ENCODE measurements at regions not wholly inside any gene's neighbourhood (a gene's known extent, or its start where the extent isn't known, plus 50 kb on each side); places are given as distances from the start of the nearest gene placed in this dataset.

GRCh38 chr6:76347539-76347938 lies 275.1 kb upstream of the IMPG1 start:
- no peaks in the 10 kb centered on the region for H3K36me3 ChIP-seq (ENCODE audit: control insufficient read depth, insufficient read depth, low read length)
- ChIA-PET CTCF (no interaction called here), POLR2A (no interaction called here)
- BruUV-seq (replicated peaks) = no TSS peak
- no peak overlapping the region for H3K4me3 ChIP-seq (ENCODE audit: low read depth in 2 of 2, low read length in 2 of 2)
- H3K27me3 ChIP-seq (ENCODE audit: control insufficient read depth, insufficient read depth, low read length) = no peaks in the 10 kb centered on the region
- in situ Hi-C loops (cut with HindIII; ENCODE audit: low pct_unique_long_range_greater_than_20kb, low sequenced_read_pairs) = no loop called here
- ATAC-seq (no peak), DNase-seq (ENCODE audit: low read depth, low spot score) (no peak)
- intact Hi-C loops (cut with micrococcal nuclease; ENCODE audit: unreplicated experiment) = no loop called here
- no peak overlapping the region for H3K27ac ChIP-seq (ENCODE audit: low read length)
- H3K4me1 ChIP-seq (ENCODE audit: control insufficient read depth, insufficient read depth, low read length) = no peaks in the 10 kb centered on the region
- no peaks in the 10 kb centered on the region for H3K9me3 ChIP-seq (ENCODE audit: control insufficient read depth, insufficient read depth, low read depth, low read length)
- TF ChIP-seq TCF7L2 (IDR thresholded peaks at IDR 0.05; ENCODE audit: low read depth, low read length) (no peak), REST (IDR thresholded peaks at IDR 0.05; ENCODE audit: insufficient read depth in 1 of 2, low read depth in 2 of 2, low read length in 1 of 2) (peak; percentile 21 to 51; a peak in 1 of 4 replicates)

- H3K36me3 ChIP-seq (ENCODE audit: control insufficient read depth, insufficient read depth, low read length) = no peaks in the 10 kb centered on the region
- H3K4me1 ChIP-seq (ENCODE audit: control insufficient read depth, insufficient read depth, low read length) = no peaks in the 10 kb centered on the region
- CTCF ChIA-PET = no interaction called here
- H3K9me3 ChIP-seq (ENCODE audit: control insufficient read depth, insufficient read depth, low read depth, low read length) = no peaks in the 10 kb centered on the region
- no TSS peak for BruUV-seq (replicated peaks)
- H3K4me3 ChIP-seq (ENCODE audit: low read depth in 2 of 2, low read length in 2 of 2) = no peak overlapping the region
- in situ Hi-C loops (cut with HindIII; ENCODE audit: low pct_unique_long_range_greater_than_20kb, low sequenced_read_pairs) (no loop called here), intact Hi-C loops (cut with micrococcal nuclease; ENCODE audit: unreplicated experiment) (no loop called here)
- POLR2A ChIA-PET = no interaction called here
- ATAC-seq (no peak), DNase-seq (ENCODE audit: low read depth, low spot score) (no peak)
- no peak for TF ChIP-seq CTCF (IDR thresholded peaks at IDR 0.05)
- no peak for TF ChIP-seq SIN3A (IDR thresholded peaks at IDR 0.05; ENCODE audit: borderline replicate concordance, insufficient read depth, low read depth, low read length)
- no peak for TF ChIP-seq TCF7L2 (IDR thresholded peaks at IDR 0.05; ENCODE audit: low read depth, low read length)
- TF ChIP-seq REST (IDR thresholded peaks at IDR 0.05; ENCODE audit: insufficient read depth in 1 of 2, low read depth in 2 of 2, low read length in 1 of 2) = no peak
- no peak overlapping the region for H3K27ac ChIP-seq (ENCODE audit: low read length)
- no peaks in the 10 kb centered on the region for H3K27me3 ChIP-seq (ENCODE audit: control insufficient read depth, insufficient read depth, low read length)
These were observed 270.2 kb upstream of the IMPG1 start for GRCh38 chr6:76342611-76343160.

Measured in Panc1 (cell line).